C4-2B (cell line): ENCODE measurements at regions not wholly inside any gene's neighbourhood (a gene's known extent, or its start where the extent isn't known, plus 50 kb on each side); places are given as distances from the start of the nearest gene placed in this dataset.

ENCODE experiments used
- CTCF ChIP-seq: fragments of 450-650 bp; conservative IDR thresholded peaks from 2 replicates; pipeline ENCODE4 v1.5.1; 2017; ENCODE audit warnings: mild to moderate bottlenecking
- ZFX ChIP-seq: fragments of 450-650 bp; IDR thresholded peaks from 2 replicates; pipeline ENCODE4 v1.6.1; 2017

DNA sequence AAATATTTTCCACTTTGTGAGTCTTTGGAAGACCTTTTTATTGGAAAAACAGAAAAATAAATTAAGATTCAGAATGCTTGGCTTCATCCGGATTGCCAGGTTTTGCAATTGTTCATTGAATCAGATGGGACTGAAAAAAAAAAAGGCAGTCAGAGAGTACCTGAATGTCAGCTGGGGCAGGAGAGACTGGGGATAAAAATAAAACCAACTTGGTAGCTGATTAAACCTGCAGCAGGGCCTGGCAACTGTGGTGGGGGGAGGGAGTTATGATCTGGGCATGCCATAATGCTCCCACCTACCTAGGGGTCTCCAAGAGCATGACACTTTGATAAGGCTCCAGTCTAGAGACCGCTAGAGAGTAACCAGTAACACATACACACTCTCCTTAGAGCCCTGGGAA, 454.4 kb downstream of the DTWD2 start:
- no peak for TF ChIP-seq CTCF
- no peak for TF ChIP-seq ZFX
